HepG2 (cell line): ENCODE measurements at regions not wholly inside any gene's neighbourhood (a gene's known extent, or its start where the extent isn't known, plus 50 kb on each side); places are given as distances from the start of the nearest gene placed in this dataset.

Experiments
- ATAC-seq: fragments of 200-7000 bp; cut with Tn5 transposase; 3 replicates; pipeline ENCODE4 v1.9.1; 2020; ENCODE audit warnings: mild to moderate bottlenecking, moderate library complexity
- BruUV-seq: library from RNA; stranded (reverse); fragments of 400-500 nt; replicated peaks from 2 replicates; lab custom pipeline; 2021; lab: Mats Ljungman, UMichigan
- CTCF ChIA-PET: fragments of 300-600 bp; formaldehyde crosslinking; extraction: SDS; loops from one replicate; lab custom pipeline; 2021; ENCODE audit warnings: low total read pairs, inconsistent platforms, low intra/inter-chr PET ratio; lab: Yijun Ruan, JAX
- POLR2A ChIA-PET: fragments of 350-600 bp; sonication (Branson Sonifier 250); formaldehyde crosslinking; loops from one replicate; lab custom pipeline; 2020; ENCODE audit warnings: antibody characterized with exemption, inconsistent platforms; lab: Yijun Ruan, JAX
- DNase-seq: peaks from one replicate; pipeline ENCODE4 v3.0.0-alpha.2; 2015; ENCODE audit warnings: low spot score
- FAIRE-seq: peaks from 3 replicates; lab custom pipeline; 2011; peaks lifted over from hg19 to GRCh38; lab: Jason Lieb, UNC
- H2AFZ ChIP-seq: one replicate; pipeline ENCODE4 v1.6.1; 2011; ENCODE audit warnings: low read length, inconsistent platforms
- H3K27ac ChIP-seq: fragments of 300-600 bp; 3 replicates; pipeline ENCODE4 v1.8.0; 2011; ENCODE audit warnings: mixed run types, mild to moderate bottlenecking, mixed read lengths, low read length, inconsistent platforms; ENCODE audit not compliant: insufficient read depth; ENCODE audit errors: extremely low read length
- H3K27me3 ChIP-seq, 2 experiments: fragments of 200-600 bp in 1 of 2; 2 replicates in 1 of 2; 3 replicates in 1 of 2; pipeline versions ENCODE4 v1.6.0 to v1.8.0; 2011; ENCODE audit warnings: low read length in 2 of 2, mild to moderate bottlenecking in 2 of 2, moderate library complexity in 2 of 2, inconsistent platforms in 1 of 2; ENCODE audit not compliant: insufficient read depth in 2 of 2, control insufficient read depth in 1 of 2
- H3K36me3 ChIP-seq, 2 experiments: fragments of 200-600 bp in 1 of 2; replicated peaks in 1 of 2; 2 replicates in 1 of 2; 3 replicates in 1 of 2; pipeline versions ENCODE4 v1.5.1 to v1.8.0; 2011; ENCODE audit warnings: low read length in 2 of 2, inconsistent platforms in 1 of 2; ENCODE audit not compliant: insufficient read depth in 2 of 2, control insufficient read depth in 1 of 2
- H3K4me1 ChIP-seq: 2 replicates; pipeline ENCODE4 v1.5.1; 2012; ENCODE audit warnings: low read length, inconsistent platforms; ENCODE audit not compliant: insufficient read depth
- H3K4me2 ChIP-seq: 2 replicates; pipeline ENCODE4 v1.6.0; 2011; ENCODE audit warnings: low read depth, low read length, inconsistent platforms
- H3K4me3 ChIP-seq, 3 experiments: fragments of 200-600 bp in 1 of 3; sonication (generic), shearing (Covaris generic) in 1 of 3; replicated peaks in 1 of 3; 2 replicates each; pipeline ENCODE4 v1.5.1; 2011 to 2016; ENCODE audit warnings: low read length in 3 of 3, inconsistent platforms in 2 of 3, low read depth in 2 of 3, mild to moderate bottlenecking in 2 of 3, control low read depth in 1 of 3, mixed read lengths in 1 of 3; ENCODE audit not compliant: insufficient read depth in 1 of 3
- H3K79me2 ChIP-seq: one replicate; pipeline ENCODE4 v1.6.1; 2011; ENCODE audit warnings: low read length, inconsistent platforms; ENCODE audit not compliant: insufficient read depth
- H3K9ac ChIP-seq: 2 replicates; pipeline ENCODE4 v1.6.0; 2011; ENCODE audit warnings: mild to moderate bottlenecking, low read depth, low read length, inconsistent platforms; ENCODE audit not compliant: insufficient read depth
- H3K9me3 ChIP-seq: 2 replicates; pipeline ENCODE4 v1.5.1; 2012; ENCODE audit warnings: mild to moderate bottlenecking, low read length
- H4K20me1 ChIP-seq: 2 replicates; pipeline ENCODE4 v1.6.0; 2011; ENCODE audit warnings: inconsistent platforms, mild to moderate bottlenecking, low read length, moderate library complexity; ENCODE audit not compliant: insufficient read depth
- ARID2 ChIP-seq: sonication (generic); formaldehyde crosslinking; IDR thresholded peaks from 2 replicates; pipeline ENCODE4 v1.8.1; 2022; ENCODE audit warnings: mild to moderate bottlenecking, missing genetic modification reagents, borderline replicate concordance
- GATA4 ChIP-seq: sonication (generic); IDR thresholded peaks from 2 replicates; pipeline ENCODE4 v1.6.1; 2016; ENCODE audit warnings: antibody characterized with exemption, low read depth, borderline replicate concordance
- NCOA2 ChIP-seq: sonication (generic); formaldehyde crosslinking; IDR thresholded peaks from 2 replicates; pipeline ENCODE4 v1.8.0; 2022; ENCODE audit warnings: inconsistent platforms
- ZNF7 ChIP-seq: IDR thresholded peaks from 2 replicates; pipeline ENCODE4 v1.6.1; 2016; ENCODE audit warnings: missing biosample characterization, missing genetic modification reagents
- WGBS: methylation state at CpG from one replicate; pipeline ENCODE4 v1.1.6; 2017; ENCODE audit warnings: low lambda C conversion rate; 5-methylcytosine and 5-hydroxymethylcytosine counted together
- in situ Hi-C: cut with HindIII; loops from 2 replicates; pipeline ENCODE4 v1.10.0; 2017; ENCODE audit warnings: low pct_unique_long_range_greater_than_20kb; ENCODE audit not compliant: extremely low pct_ligation_motif_present
- intact Hi-C: fragments of 100-400 bp; cut with micrococcal nuclease; formaldehyde crosslinking; loops from one replicate; pipeline ENCODE4 v1.10.0; 2022; ENCODE audit not compliant: unreplicated experiment
- TF ChIP-seq, protein P1 (sequence below): sonication (generic); formaldehyde crosslinking; conservative IDR thresholded peaks from 2 replicates; pipeline ENCODE4 v1.4.0; 2020; ENCODE audit warnings: missing genetic modification reagents
- TF ChIP-seq, protein P2 (sequence below): IDR thresholded peaks from 2 replicates; pipeline ENCODE4 v1.6.1; 2012; ENCODE audit warnings: low read depth, low read length, improper control_type of control experiment

DNA sequence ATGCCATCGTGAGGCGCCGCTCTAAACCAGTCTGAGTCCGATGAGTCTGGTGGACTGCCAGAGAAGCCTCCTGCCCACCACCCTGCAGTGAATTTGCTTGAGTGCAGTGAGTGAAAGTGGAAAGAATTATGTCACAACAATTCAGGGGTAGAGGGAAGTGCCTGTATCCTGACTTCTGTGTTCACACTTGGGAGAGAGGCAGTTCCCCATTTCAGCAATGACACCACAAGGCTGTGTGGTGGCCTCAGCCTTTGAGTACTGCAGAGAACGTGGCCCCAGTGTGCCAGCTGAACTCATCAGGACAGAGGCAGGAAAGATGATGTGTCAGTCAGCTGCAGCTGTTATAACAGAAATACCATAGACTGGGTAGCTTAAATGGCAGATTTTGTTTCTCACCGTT, 155.6 kb downstream of the COG6 start:
- ChIA-PET POLR2A (no interaction called here), CTCF (no interaction called here)
- Histone ChIP-seq H4K20me1 (no peaks in the 10 kb centered on the region), H3K36me3 (no peaks in the 10 kb centered on the region), H3K4me2 (no peak overlapping the region), H3K27me3 (no peaks in the 10 kb centered on the region), H3K27ac (no peak overlapping the region), H2AFZ (no peak overlapping the region), H3K9me3 (no peaks in the 10 kb centered on the region), H3K9ac (no peak overlapping the region), H3K79me2 (no peaks in the 10 kb centered on the region), H3K4me3 (no peak overlapping the region), H3K4me1 (no peaks in the 10 kb centered on the region)
- intact Hi-C loops (no loop called here), in situ Hi-C loops (no loop called here)
- DNase-seq, result no peak
- FAIRE-seq, result no peak
- TF ChIP-seq GATA4 (no peak), ZNF7 (CRISPR knock-in tag) (no peak), ARID2 (CRISPR knock-in tag) (no peak), NCOA2 (CRISPR knock-in tag) (no peak)
- TF ChIP-seq, protein P1, sequence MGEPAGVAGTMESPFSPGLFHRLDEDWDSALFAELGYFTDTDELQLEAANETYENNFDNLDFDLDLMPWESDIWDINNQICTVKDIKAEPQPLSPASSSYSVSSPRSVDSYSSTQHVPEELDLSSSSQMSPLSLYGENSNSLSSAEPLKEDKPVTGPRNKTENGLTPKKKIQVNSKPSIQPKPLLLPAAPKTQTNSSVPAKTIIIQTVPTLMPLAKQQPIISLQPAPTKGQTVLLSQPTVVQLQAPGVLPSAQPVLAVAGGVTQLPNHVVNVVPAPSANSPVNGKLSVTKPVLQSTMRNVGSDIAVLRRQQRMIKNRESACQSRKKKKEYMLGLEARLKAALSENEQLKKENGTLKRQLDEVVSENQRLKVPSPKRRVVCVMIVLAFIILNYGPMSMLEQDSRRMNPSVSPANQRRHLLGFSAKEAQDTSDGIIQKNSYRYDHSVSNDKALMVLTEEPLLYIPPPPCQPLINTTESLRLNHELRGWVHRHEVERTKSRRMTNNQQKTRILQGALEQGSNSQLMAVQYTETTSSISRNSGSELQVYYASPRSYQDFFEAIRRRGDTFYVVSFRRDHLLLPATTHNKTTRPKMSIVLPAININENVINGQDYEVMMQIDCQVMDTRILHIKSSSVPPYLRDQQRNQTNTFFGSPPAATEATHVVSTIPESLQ (CRISPR knock-in tag), result no peak
- TF ChIP-seq, protein P2, sequence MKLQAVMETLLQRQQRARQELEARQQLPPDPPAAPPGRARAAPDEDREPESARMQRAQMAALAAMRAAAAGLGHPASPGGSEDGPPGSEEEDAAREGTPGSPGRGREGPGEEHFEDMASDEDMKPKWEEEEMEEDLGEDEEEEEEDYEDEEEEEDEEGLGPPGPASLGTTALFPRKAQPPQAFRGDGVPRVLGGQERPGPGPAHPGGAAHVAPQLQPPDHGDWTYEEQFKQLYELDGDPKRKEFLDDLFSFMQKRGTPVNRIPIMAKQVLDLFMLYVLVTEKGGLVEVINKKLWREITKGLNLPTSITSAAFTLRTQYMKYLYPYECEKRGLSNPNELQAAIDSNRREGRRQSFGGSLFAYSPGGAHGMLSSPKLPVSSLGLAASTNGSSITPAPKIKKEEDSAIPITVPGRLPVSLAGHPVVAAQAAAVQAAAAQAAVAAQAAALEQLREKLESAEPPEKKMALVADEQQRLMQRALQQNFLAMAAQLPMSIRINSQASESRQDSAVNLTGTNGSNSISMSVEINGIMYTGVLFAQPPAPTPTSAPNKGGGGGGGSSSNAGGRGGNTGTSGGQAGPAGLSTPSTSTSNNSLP, result no peak
- no peak for ATAC-seq
- 40% methylated on average over 6 of the region's 6 CpGs for WGBS
- no TSS peak for BruUV-seq
